NCI-H2107 (cell line): ENCODE measurements at regions not wholly inside any gene's neighbourhood (a gene's known extent, or its start where the extent isn't known, plus 50 kb on each side); places are given as distances from the start of the nearest gene placed in this dataset.
"Not testable (repeated sequence)": the region's sequence is repeated elsewhere in the genome, so short reads cannot be mapped to it uniquely, and the experiment has no call there.

Experiments used
- DNase-seq: peaks from one replicate; lab custom pipeline; 2025; lab: John Stamatoyannopoulos, UW

- DNase-seq = peak; percentile 8
Observed at GRCh38 chr2:224650815-224651439, 65.2 kb downstream of the CCDC195 start.

GRCh38 chr2:224647684-224648083 is 62.5 kb upstream of the CUL3 start:
- DNase-seq = not testable (repeated sequence)

- peak; percentile 29 for DNase-seq
Observed at GRCh38 chr2:224646242-224646846, 61.2 kb upstream of the CUL3 start.

DNA sequence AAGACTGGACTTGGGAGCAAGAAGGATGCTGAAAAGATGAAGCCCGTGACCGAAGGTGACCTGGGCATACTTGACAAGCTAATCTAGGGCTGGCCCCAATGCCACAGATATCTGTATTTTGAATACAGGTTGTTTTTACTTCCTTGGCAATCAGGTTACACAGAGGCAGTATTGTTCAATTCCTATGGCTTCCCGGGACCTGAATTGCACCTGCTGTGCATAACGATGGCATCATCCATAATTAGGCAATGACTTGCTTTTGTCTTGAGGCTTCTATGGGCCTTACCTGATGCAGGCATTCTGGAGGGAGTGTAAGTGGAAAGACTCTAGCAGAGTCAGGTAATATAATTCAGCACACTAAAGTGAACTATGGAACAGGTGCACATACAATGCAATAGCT is 60.6 kb upstream of the CUL3 start:
- DNase-seq = peak; percentile 33

DNA sequence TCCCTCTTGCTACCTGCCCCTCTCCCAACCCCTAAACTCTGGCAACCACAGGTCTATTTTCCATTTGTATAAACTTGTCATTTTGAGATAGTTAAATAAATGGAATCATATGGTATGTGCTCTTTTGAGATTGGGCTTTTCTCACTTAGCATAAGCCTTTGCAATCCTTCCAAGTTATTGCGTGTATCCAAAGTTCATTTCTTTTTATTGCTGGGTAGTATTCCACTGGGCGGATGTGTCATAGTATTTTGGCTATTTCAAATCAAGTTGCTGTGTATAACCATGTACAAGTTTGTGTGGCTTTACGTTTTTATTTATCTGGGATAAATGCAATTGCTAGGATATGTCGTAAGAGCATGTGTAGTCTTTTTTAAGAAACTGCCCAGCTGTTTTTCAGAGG is 55.5 kb upstream of the CUL3 start:
- no peak for DNase-seq

DNA sequence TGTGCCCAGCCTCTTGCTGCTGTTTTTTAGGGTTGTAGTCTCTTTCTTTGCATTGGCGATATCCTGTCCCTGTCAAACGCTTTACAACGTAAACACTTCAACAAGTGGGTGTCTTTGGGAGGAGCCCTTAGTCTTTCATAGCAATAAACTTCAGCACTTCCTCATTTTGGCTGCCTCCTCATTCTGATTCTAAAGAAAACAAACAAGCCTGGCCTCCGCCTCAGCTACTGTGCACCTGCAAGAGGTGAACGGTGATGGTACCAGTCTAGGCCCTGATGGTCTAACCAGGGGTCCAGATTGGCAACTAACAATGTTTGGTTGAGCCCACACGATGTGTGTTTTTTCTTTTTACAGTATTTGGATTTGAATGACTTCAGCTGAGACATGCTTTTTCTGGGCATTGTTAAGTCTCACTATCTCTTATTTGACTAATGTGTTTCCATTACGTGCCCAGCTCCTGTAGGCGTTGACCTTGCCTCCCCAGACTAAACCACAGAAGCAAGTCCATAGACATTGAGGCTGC is 53.2 kb upstream of the CUL3 start:
- no peak for DNase-seq
